ENCODE measurements at regions not wholly inside any gene's neighbourhood (a gene's known extent, or its start where the extent isn't known, plus 50 kb on each side); places are given as distances from the start of the nearest gene placed in this dataset.

- DNase-seq (ENCODE audit: low read depth), result no peak
- H3K4me3 ChIP-seq (ENCODE audit: low read depth, low read length), result no peak overlapping the region
- TF ChIP-seq CTCF (IDR thresholded peaks at IDR 0.05; ENCODE audit: control insufficient read depth, extremely low read depth, insufficient read depth), result no peak
Observed at GRCh38 chr10:47133871-47134570, 166.0 kb upstream of the GDF10 start.

DNA sequence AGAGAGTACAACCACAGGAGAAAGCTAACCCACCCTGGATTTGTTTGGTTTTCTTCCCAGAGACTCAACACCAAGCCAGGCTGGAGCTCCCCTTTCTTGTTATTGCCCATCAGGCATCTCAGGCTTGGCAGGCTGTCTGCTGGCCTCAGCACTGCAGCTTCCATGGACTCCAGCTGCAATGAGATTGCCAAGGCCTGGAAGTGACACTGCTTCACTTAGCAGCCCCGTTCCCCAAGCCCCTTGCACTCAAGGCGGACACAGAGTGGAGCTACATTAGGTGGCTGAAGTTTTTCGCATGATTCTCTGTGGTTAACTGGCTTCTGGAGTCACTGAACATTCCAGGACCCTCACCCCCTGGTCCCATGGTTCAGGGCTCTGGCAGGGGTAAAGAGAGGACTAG, 163.1 kb upstream of the GDF10 start:
- no peak for TF ChIP-seq CTCF (IDR thresholded peaks at IDR 0.05; ENCODE audit: control insufficient read depth, extremely low read depth, insufficient read depth)
- no peak overlapping the region for H3K4me3 ChIP-seq (ENCODE audit: low read depth, low read length)
- no peak for DNase-seq (ENCODE audit: low read depth)

DNA sequence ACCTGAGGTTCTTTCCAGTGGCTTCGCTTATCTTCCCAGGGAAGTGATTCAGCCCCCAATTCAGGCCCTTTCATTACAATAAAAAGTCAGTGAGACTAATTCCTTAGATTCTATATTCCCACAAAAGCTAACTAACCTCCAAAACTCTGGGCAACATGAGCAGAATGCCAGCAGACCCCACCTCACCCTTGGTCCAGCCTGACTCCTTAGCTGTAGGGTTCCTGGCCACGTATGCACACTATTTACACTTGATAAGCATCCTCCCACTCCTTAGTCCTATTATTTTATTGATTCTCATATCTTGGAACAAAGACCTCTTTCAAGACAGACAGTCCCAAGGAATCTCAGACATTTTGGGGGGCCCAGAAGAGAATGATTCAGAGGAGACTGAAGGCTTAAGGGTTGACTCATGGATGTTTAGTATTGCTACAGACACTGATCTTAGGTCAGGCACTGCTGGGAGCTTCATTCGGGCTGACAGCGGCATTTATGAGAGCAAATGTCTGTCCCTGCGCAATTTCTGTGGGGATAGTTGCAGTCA, 162.6 kb upstream of the GDF10 start:
- DNase-seq (ENCODE audit: low read depth), result no peak
- no peak overlapping the region for H3K4me3 ChIP-seq (ENCODE audit: low read depth, low read length)
- no peak for TF ChIP-seq CTCF (IDR thresholded peaks at IDR 0.05; ENCODE audit: control insufficient read depth, extremely low read depth, insufficient read depth)

GRCh38 chr10:47139121-47139520, 160.9 kb upstream of the GDF10 start:
- no peak for TF ChIP-seq CTCF (IDR thresholded peaks at IDR 0.05; ENCODE audit: control insufficient read depth, extremely low read depth, insufficient read depth)
- no peak overlapping the region for H3K4me3 ChIP-seq (ENCODE audit: low read depth, low read length)
- DNase-seq (ENCODE audit: low read depth), result no peak

DNA sequence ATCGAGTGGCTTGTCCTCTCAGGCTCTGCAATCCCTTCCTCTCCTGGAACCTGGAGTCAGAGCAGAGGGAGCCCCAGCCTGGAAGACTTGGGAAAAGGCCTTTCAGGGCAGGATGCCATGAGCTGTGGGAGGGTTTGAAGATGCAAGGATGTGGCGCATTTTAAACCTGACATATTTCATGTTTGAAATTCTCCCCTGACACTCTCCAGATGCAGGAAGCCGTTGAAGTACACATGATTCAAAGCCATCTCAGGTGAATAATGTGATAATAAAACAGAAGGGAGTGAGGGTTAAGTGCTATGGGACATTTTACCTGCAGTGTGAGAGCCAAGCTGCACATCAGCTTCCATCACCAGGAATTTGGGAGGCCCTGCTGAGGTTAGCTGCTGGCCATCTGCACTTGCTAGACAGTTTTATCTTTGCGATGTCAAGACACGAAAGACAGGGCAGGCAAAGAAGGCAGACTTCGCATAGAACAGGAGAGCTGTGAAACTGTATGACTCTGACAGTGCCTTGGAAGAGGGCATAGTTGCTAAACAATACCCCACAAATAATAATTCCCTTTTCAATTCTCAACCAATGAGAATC, 159.1 kb upstream of the GDF10 start:
- H3K4me3 ChIP-seq (ENCODE audit: low read depth, low read length), result no peak overlapping the region
- TF ChIP-seq CTCF (IDR thresholded peaks at IDR 0.05; ENCODE audit: control insufficient read depth, extremely low read depth, insufficient read depth), result no peak
- no peak for DNase-seq (ENCODE audit: low read depth)

DNA sequence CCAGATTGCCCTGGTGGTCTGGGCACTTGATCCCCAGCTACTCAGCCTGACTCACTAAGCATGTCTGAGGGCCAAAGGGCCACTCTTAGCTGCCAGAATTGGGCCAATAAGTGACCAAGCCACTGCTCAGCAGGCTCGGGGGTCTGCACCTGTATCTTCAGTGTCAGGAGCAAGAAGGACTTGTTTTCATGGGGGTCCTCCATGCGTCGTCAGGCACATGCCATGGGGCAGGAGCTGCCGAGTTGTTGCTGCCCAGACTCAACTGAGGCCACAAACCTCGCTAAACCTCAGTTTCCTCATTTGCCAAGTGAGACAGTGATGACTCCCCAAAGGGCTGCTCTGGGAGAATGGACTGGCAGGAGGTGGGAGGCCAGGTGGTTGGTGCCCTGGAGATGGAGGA, 158.6 kb upstream of the GDF10 start:
- no peak overlapping the region for H3K4me3 ChIP-seq (ENCODE audit: low read depth, low read length)
- no peak for DNase-seq (ENCODE audit: low read depth)
- no peak for TF ChIP-seq CTCF (IDR thresholded peaks at IDR 0.05; ENCODE audit: control insufficient read depth, extremely low read depth, insufficient read depth)

Measured in LNCaP clone FGC (cell line).